ENCODE measurements at regions not wholly inside any gene's neighbourhood (a gene's known extent, or its start where the extent isn't known, plus 50 kb on each side); places are given as distances from the start of the nearest gene placed in this dataset.

- Histone ChIP-seq H3K4me3 (ENCODE audit: low read depth, low read length) (no peak overlapping the region), H3K27ac (ENCODE audit: low read depth, low read length) (no peak overlapping the region), H3K4me1 (ENCODE audit: control insufficient read depth, insufficient read depth, low read length) (no peaks in the 10 kb centered on the region), H3K36me3 (ENCODE audit: control insufficient read depth, insufficient read depth, low read length) (no peaks in the 10 kb centered on the region), H3K9me3 (ENCODE audit: control insufficient read depth, insufficient read depth, low read length) (no peaks in the 10 kb centered on the region), H3K27me3 (ENCODE audit: control insufficient read depth, insufficient read depth, low read length) (no peaks in the 10 kb centered on the region)
- 67% methylated on average over 1 of the region's 2 CpGs for WGBS (ENCODE audit: insufficient coverage)
- no peak for DNase-seq (ENCODE audit: low read depth in 4 of 6, low spot score in 6 of 6)
Measured at GRCh38 chr2:19527771-19528170, 169.3 kb upstream of the OSR1 start.

- H3K4me1 ChIP-seq (ENCODE audit: control insufficient read depth, insufficient read depth, low read length): no peaks in the 10 kb centered on the region
- no CpG with 5 or more reads among the region's 2 CpGs for WGBS (ENCODE audit: insufficient coverage)
- no peak for DNase-seq (ENCODE audit: low read depth in 4 of 6, low spot score in 6 of 6)
- no peak overlapping the region for H3K27ac ChIP-seq (ENCODE audit: low read depth, low read length)
- H3K9me3 ChIP-seq (ENCODE audit: control insufficient read depth, insufficient read depth, low read length): no peaks in the 10 kb centered on the region
- no peaks in the 10 kb centered on the region for H3K27me3 ChIP-seq (ENCODE audit: control insufficient read depth, insufficient read depth, low read length)
- H3K36me3 ChIP-seq (ENCODE audit: control insufficient read depth, insufficient read depth, low read length): no peaks in the 10 kb centered on the region
- no peak overlapping the region for H3K4me3 ChIP-seq (ENCODE audit: low read depth, low read length)
Measured at GRCh38 chr2:19525313-19525712, 166.9 kb upstream of the OSR1 start.

GRCh38 chr2:19519045-19519444 is 160.6 kb upstream of the OSR1 start:
- no peak for DNase-seq (ENCODE audit: low read depth in 4 of 6, low spot score in 6 of 6)
- no peaks in the 10 kb centered on the region for H3K9me3 ChIP-seq (ENCODE audit: control insufficient read depth, insufficient read depth, low read length)
- H3K36me3 ChIP-seq (ENCODE audit: control insufficient read depth, insufficient read depth, low read length): no peaks in the 10 kb centered on the region
- H3K4me3 ChIP-seq (ENCODE audit: low read depth, low read length): no peak overlapping the region
- WGBS (ENCODE audit: insufficient coverage): no CpG with 5 or more reads among the region's 2 CpGs
- no peaks in the 10 kb centered on the region for H3K4me1 ChIP-seq (ENCODE audit: control insufficient read depth, insufficient read depth, low read length)
- no peak overlapping the region for H3K27ac ChIP-seq (ENCODE audit: low read depth, low read length)
- no peaks in the 10 kb centered on the region for H3K27me3 ChIP-seq (ENCODE audit: control insufficient read depth, insufficient read depth, low read length)

DNA sequence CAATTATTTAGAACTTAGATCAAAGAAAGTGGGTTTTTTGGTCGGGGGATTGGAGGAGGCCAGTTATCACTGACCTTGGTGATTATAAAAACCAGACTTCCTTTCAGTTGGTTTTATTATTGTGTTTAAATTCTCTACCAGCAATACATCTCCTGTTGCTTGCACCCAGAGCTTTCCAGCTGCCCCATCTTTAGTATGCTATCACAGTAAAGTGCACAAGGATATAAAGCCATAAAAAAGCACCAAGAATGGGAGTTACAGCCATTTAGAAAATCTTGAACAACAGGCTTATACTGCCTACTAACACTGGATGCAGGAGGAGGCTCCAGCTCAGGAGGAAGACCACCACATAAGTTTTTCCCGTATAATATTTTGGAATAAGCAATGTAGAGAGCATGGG is 148.7 kb upstream of the OSR1 start:
- H3K27ac ChIP-seq (ENCODE audit: low read depth, low read length): no peak overlapping the region
- H3K27me3 ChIP-seq (ENCODE audit: control insufficient read depth, insufficient read depth, low read length): no peaks in the 10 kb centered on the region
- no peaks in the 10 kb centered on the region for H3K36me3 ChIP-seq (ENCODE audit: control insufficient read depth, insufficient read depth, low read length)
- H3K4me3 ChIP-seq (ENCODE audit: low read depth, low read length): no peak overlapping the region
- H3K9me3 ChIP-seq (ENCODE audit: control insufficient read depth, insufficient read depth, low read length): no peaks in the 10 kb centered on the region
- 100% methylated on average over 1 of the region's 2 CpGs for WGBS (ENCODE audit: insufficient coverage)
- DNase-seq (ENCODE audit: low read depth in 4 of 6, low spot score in 6 of 6): no peak
- H3K4me1 ChIP-seq (ENCODE audit: control insufficient read depth, insufficient read depth, low read length): no peaks in the 10 kb centered on the region

DNA sequence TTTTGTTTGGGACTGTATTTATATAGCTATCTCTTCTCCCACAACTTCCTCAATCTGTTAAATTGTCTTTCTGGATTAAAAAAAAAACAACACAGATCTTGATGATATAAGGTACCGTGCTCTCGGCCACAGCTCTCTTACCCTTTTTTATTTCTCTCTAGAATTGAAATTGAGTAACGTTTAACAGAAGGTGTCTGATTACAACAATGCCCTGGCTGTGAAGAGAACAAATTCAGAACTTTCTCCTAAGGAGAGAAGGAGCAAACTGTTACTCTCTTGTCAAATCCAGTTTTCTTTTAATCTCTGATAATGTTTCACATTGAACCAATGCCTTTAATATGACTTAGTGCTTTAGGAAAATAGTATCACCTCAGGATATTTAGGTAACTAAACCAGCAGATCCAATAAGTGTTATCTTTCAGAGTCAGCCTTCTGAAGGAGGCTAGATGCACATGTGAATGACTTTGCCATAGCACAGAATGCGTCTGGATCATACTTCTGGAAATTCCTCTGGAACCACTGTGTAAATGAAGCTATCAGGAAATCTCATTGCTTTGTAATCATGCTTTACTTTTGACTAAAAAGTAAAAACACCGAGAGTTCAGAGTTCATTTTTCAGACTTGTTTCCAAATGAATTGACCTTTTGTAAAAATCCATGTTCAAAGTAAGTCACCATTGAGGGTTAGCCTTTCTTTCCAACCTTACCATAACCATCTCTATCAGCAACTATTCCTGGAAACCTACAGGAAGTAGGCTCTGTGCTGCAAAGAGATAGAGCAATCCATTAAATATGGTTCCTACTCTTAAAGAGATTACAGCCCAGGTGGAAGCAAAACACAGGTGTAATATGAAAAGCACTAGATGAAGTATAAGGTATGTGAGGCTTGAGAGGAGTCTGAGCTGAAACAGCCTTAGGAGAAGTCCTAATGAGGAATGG is 147.0 kb upstream of the OSR1 start:
- 80% methylated on average over 1 of the region's 5 CpGs for WGBS (ENCODE audit: insufficient coverage)
- Histone ChIP-seq H3K9me3 (ENCODE audit: control insufficient read depth, insufficient read depth, low read length) (no peaks in the 10 kb centered on the region), H3K4me3 (ENCODE audit: low read depth, low read length) (no peak overlapping the region), H3K36me3 (ENCODE audit: control insufficient read depth, insufficient read depth, low read length) (no peaks in the 10 kb centered on the region), H3K4me1 (ENCODE audit: control insufficient read depth, insufficient read depth, low read length) (no peaks in the 10 kb centered on the region), H3K27ac (ENCODE audit: low read depth, low read length) (no peak overlapping the region), H3K27me3 (ENCODE audit: control insufficient read depth, insufficient read depth, low read length) (no peaks in the 10 kb centered on the region)
- DNase-seq (ENCODE audit: low read depth in 4 of 6, low spot score in 6 of 6): no peak

- DNase-seq (ENCODE audit: low read depth in 4 of 6, low spot score in 6 of 6): peak in 1 of 6 donors; percentile 9
- Histone ChIP-seq H3K27me3 (ENCODE audit: control insufficient read depth, insufficient read depth, low read length) (no peaks in the 10 kb centered on the region), H3K36me3 (ENCODE audit: control insufficient read depth, insufficient read depth, low read length) (no peaks in the 10 kb centered on the region), H3K4me1 (ENCODE audit: control insufficient read depth, insufficient read depth, low read length) (no peaks in the 10 kb centered on the region), H3K9me3 (ENCODE audit: control insufficient read depth, insufficient read depth, low read length) (no peaks in the 10 kb centered on the region), H3K27ac (ENCODE audit: low read depth, low read length) (no peak overlapping the region), H3K4me3 (ENCODE audit: low read depth, low read length) (no peak overlapping the region)
- WGBS (ENCODE audit: insufficient coverage): 65% methylated on average over 2 of the region's 5 CpGs
Measured at GRCh38 chr2:19504400-19505198, 146.2 kb upstream of the OSR1 start.

DNA sequence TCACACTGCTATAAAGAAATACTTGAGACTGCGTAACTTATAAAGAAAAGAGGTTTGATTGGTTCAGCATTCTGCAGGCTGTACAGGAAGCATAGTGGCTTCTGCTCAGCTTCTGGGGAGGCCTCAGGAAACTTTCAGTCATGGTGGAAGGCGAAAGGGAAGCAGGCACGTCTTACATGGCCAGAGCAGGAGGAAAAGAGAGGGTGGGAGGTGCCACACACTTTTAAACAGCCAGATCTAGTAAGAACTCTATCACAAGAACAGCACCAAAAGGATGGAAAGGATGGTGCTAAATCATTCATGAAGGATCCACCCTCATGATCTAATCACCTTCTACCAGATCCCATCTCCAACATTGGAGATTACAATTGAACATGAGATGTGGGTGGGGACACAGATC is 145.5 kb upstream of the OSR1 start:
- Histone ChIP-seq H3K4me3 (ENCODE audit: low read depth, low read length) (no peak overlapping the region), H3K27ac (ENCODE audit: low read depth, low read length) (no peak overlapping the region), H3K27me3 (ENCODE audit: control insufficient read depth, insufficient read depth, low read length) (no peaks in the 10 kb centered on the region), H3K4me1 (ENCODE audit: control insufficient read depth, insufficient read depth, low read length) (no peaks in the 10 kb centered on the region), H3K9me3 (ENCODE audit: control insufficient read depth, insufficient read depth, low read length) (no peaks in the 10 kb centered on the region), H3K36me3 (ENCODE audit: control insufficient read depth, insufficient read depth, low read length) (no peaks in the 10 kb centered on the region)
- 100% methylated on average over 1 of the region's 3 CpGs for WGBS (ENCODE audit: insufficient coverage)
- no peak for DNase-seq (ENCODE audit: low read depth in 4 of 6, low spot score in 6 of 6)

DNA sequence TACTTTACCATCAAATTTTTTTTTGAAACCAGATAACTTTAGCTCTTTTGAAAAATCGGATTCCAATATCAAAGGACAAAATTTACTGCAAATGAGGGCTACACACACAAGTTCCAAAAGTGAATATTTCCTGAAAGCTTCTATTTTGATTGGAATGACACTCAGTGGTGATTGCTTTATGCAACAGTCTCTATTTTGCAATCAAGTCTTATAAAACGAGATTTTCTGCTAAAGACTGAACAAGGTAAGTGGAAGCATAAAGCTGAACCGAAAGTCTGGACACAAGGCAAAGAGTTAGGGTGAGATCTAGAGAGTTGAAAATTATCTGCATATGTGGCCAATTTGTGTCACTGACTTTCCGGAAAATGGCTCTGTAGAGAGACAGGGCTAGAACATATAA is 145.0 kb upstream of the OSR1 start:
- Histone ChIP-seq H3K27me3 (ENCODE audit: control insufficient read depth, insufficient read depth, low read length) (no peaks in the 10 kb centered on the region), H3K4me3 (ENCODE audit: low read depth, low read length) (no peak overlapping the region), H3K9me3 (ENCODE audit: control insufficient read depth, insufficient read depth, low read length) (no peaks in the 10 kb centered on the region), H3K36me3 (ENCODE audit: control insufficient read depth, insufficient read depth, low read length) (no peaks in the 10 kb centered on the region), H3K4me1 (ENCODE audit: control insufficient read depth, insufficient read depth, low read length) (no peaks in the 10 kb centered on the region), H3K27ac (ENCODE audit: low read depth, low read length) (no peak overlapping the region)
- WGBS (ENCODE audit: insufficient coverage): 70% methylated on average over 3 of the region's 4 CpGs
- DNase-seq (ENCODE audit: low read depth in 4 of 6, low spot score in 6 of 6): no peak

DNA sequence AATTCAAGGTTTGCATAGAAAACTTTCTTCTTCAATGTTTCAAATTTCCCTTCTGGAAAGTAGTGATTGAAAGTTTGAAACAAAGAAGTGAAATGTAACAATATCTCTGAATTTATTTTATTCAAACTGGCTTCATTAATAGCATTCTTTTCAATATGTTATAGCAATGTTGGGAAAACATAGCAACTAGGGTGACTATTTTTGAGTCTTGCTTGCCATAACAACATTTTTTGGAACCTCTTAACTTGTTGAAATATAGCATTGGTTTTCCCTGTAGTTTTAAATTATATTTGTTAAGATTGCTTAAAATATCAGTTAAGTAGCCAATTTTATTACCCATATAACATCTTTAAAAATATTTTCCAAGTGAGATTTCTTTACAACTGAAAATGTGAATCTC is 141.7 kb upstream of the OSR1 start:
- no peak for DNase-seq (ENCODE audit: low read depth in 4 of 6, low spot score in 6 of 6)
- Histone ChIP-seq H3K27ac (ENCODE audit: low read depth, low read length) (no peak overlapping the region), H3K4me1 (ENCODE audit: control insufficient read depth, insufficient read depth, low read length) (no peaks in the 10 kb centered on the region), H3K9me3 (ENCODE audit: control insufficient read depth, insufficient read depth, low read length) (no peaks in the 10 kb centered on the region), H3K27me3 (ENCODE audit: control insufficient read depth, insufficient read depth, low read length) (no peaks in the 10 kb centered on the region), H3K36me3 (ENCODE audit: control insufficient read depth, insufficient read depth, low read length) (no peaks in the 10 kb centered on the region), H3K4me3 (ENCODE audit: low read depth, low read length) (no peak overlapping the region)

DNA sequence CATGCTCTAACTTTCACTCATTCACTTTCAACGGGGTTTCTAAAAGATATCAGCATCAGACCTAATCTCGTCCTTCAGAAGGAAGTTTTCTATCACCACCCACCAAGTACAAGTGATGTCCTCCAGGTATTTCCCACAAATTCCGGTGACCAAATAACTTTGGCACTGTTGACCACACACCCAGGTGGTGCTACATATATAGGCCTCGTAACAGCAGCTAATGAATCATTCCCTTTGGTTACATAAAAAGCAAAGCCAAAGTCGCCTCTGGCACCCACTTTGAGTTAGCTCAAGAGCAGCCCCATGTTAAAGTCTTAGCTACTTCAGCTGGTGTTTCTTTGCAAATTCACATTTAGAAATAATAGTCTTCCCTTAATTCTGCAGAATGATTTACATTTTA is 138.2 kb upstream of the OSR1 start:
- DNase-seq (ENCODE audit: low read depth in 4 of 6, low spot score in 6 of 6): no peak
- Histone ChIP-seq H3K4me3 (ENCODE audit: low read depth, low read length) (no peak overlapping the region), H3K27me3 (ENCODE audit: control insufficient read depth, insufficient read depth, low read length) (no peaks in the 10 kb centered on the region), H3K4me1 (ENCODE audit: control insufficient read depth, insufficient read depth, low read length) (no peaks in the 10 kb centered on the region), H3K27ac (ENCODE audit: low read depth, low read length) (no peak overlapping the region), H3K36me3 (ENCODE audit: control insufficient read depth, insufficient read depth, low read length) (no peaks in the 10 kb centered on the region), H3K9me3 (ENCODE audit: control insufficient read depth, insufficient read depth, low read length) (no peaks in the 10 kb centered on the region)
- WGBS (ENCODE audit: insufficient coverage): 91% methylated on average over 4 of the region's 5 CpGs

Data from spinal cord (tissue), 9 donors.